ENCODE measurements at regions not wholly inside any gene's neighbourhood (a gene's known extent, or its start where the extent isn't known, plus 50 kb on each side); places are given as distances from the start of the nearest gene placed in this dataset.

DNA sequence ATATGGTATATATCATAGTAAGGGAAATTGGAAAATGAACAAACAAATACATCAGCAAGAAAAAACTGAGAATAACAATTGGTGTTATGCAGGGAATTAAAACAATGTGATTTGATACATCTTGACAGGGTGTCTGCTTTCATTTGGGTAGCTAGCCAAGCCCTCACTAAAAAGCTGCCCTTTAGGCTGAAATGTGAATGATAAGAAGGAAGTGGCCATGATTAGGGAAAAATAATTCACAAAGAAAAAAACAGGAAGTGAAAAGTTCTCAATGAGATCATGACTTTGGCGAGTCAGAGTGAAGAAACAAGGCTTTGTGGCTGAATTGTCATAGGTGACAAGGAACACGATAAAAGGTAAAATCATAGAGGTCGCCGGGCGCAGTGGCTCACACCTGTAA lies 675.8 kb upstream of the SLIT2 start:
- no peaks in the 10 kb centered on the region for H3K9me3 Mint-ChIP-seq
- no CpG with 5 or more reads among the region's 5 CpGs for WGBS (ENCODE audit: extremely low coverage, insufficient read length, low lambda C conversion rate)

More for the DNA sequence above, 675.8 kb upstream of the SLIT2 start:
- H3K23ac ChIP-seq (ENCODE audit: insufficient read length, low read depth, low read length) = no peak overlapping the region
- no peak overlapping the region for H2AK5ac ChIP-seq (ENCODE audit: insufficient read length, low read length)
- no peak overlapping the region for H3K18ac ChIP-seq (ENCODE audit: insufficient read length, low read depth, low read length)
- H3K9me3 ChIP-seq (ENCODE audit: control insufficient read depth, low read depth, low read length) = no peaks in the 10 kb centered on the region
- no peak overlapping the region for H3T11ph ChIP-seq (ENCODE audit: low read length)
- no peak overlapping the region for H3K56ac ChIP-seq (ENCODE audit: insufficient read length, low read depth, low read length)
- no peak overlapping the region for H2BK12ac ChIP-seq (ENCODE audit: insufficient read length, low read depth, low read length)
- H3K14ac ChIP-seq (ENCODE audit: insufficient read depth, low read length) = no peak overlapping the region
- no peak overlapping the region for H2BK20ac ChIP-seq (ENCODE audit: low read depth, low read length, poor library complexity, severe bottlenecking)
- no peaks in the 10 kb centered on the region for H3K4me1 ChIP-seq (ENCODE audit: insufficient read depth, low read length)
- no peak overlapping the region for H3K4me3 Mint-ChIP-seq
- H3K4me1 Mint-ChIP-seq = no peaks in the 10 kb centered on the region
- no peak overlapping the region for H4K5ac ChIP-seq (ENCODE audit: insufficient read length, low read depth, low read length)
- H3K4me2 ChIP-seq (ENCODE audit: insufficient read depth, insufficient read length, low read length) = no peak overlapping the region
- no peak overlapping the region for H3K9ac ChIP-seq (ENCODE audit: extremely low read depth, insufficient read length, low read length)
- TF ChIP-seq, protein P1, sequence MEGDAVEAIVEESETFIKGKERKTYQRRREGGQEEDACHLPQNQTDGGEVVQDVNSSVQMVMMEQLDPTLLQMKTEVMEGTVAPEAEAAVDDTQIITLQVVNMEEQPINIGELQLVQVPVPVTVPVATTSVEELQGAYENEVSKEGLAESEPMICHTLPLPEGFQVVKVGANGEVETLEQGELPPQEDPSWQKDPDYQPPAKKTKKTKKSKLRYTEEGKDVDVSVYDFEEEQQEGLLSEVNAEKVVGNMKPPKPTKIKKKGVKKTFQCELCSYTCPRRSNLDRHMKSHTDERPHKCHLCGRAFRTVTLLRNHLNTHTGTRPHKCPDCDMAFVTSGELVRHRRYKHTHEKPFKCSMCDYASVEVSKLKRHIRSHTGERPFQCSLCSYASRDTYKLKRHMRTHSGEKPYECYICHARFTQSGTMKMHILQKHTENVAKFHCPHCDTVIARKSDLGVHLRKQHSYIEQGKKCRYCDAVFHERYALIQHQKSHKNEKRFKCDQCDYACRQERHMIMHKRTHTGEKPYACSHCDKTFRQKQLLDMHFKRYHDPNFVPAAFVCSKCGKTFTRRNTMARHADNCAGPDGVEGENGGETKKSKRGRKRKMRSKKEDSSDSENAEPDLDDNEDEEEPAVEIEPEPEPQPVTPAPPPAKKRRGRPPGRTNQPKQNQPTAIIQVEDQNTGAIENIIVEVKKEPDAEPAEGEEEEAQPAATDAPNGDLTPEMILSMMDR (conservative IDR thresholded peaks at IDR 0.05) = no peak
- H2BK5ac ChIP-seq (ENCODE audit: insufficient read length, low read length) = no peak overlapping the region
- no peak overlapping the region for H2AFZ ChIP-seq (ENCODE audit: low read length)
- H3K27me3 ChIP-seq (ENCODE audit: insufficient read depth, low read length) = no peaks in the 10 kb centered on the region
- H3K36me3 Mint-ChIP-seq (ENCODE audit: insufficient read depth in 1 of 3, low read depth in 3 of 3) = no peaks in the 10 kb centered on the region
- H4K8ac ChIP-seq (replicated peaks; ENCODE audit: insufficient read length, low read depth, low read length) = no peak overlapping the region
- no peaks in the 10 kb centered on the region for H4K20me1 ChIP-seq (ENCODE audit: control insufficient read depth, insufficient read depth, insufficient read length)
- no peak overlapping the region for H3K27ac ChIP-seq (ENCODE audit: insufficient read length, low read depth, low read length)
- H3K79me2 ChIP-seq (ENCODE audit: insufficient read depth, low read length) = no peaks in the 10 kb centered on the region
- no peak overlapping the region for H2BK120ac ChIP-seq (ENCODE audit: low read depth, low read length, poor library complexity, severe bottlenecking)
- H3K23me2 ChIP-seq (ENCODE audit: insufficient read length, low read depth, low read length, poor library complexity, severe bottlenecking) = no peaks in the 10 kb centered on the region
- H2BK15ac ChIP-seq (ENCODE audit: low read depth, low read length) = no peak overlapping the region
- no peak overlapping the region for H3K27ac Mint-ChIP-seq
- H3K4ac ChIP-seq (ENCODE audit: low read depth, low read length) = no peak overlapping the region
- no peaks in the 10 kb centered on the region for H3K79me1 ChIP-seq (ENCODE audit: insufficient read depth, low read depth, low read length, poor library complexity, severe bottlenecking)
- no peak for DNase-seq
- H4K91ac ChIP-seq (ENCODE audit: insufficient read length, low read depth, low read length) = no peak overlapping the region
- H3K27me3 Mint-ChIP-seq (ENCODE audit: low read depth) = no peaks in the 10 kb centered on the region
